ENCODE measurements at regions not wholly inside any gene's neighbourhood (a gene's known extent, or its start where the extent isn't known, plus 50 kb on each side); places are given as distances from the start of the nearest gene placed in this dataset.

DNA sequence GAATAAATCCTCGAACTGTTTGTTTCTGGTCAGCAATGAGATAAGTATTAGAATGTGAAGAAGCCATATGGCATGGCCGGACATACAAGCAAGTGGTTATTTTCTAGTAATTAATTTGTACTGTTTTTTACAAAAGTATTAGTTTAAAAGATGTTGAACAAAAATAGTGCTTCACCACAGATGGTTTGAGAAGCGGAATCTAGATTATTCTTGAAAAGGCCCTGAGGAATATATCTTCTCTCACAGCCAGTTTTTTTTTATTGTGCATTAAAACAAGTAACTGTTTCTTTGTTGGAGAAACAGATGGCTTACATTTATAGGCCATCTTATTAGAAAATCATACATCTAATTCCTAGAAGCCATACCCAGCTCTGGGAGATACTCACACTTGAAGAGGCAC lies 153.3 kb downstream of the TMEM26 start:
- Histone ChIP-seq H3K4me1 (ENCODE audit: insufficient read depth, low read length, poor library complexity, severe bottlenecking) (no peaks in the 10 kb centered on the region), H2AFZ (ENCODE audit: low read length) (no peak overlapping the region), H3K27ac (ENCODE audit: low read depth, low read length, poor library complexity, severe bottlenecking) (no peak overlapping the region), H3K9me2 (ENCODE audit: insufficient read depth, low read length) (no peaks in the 10 kb centered on the region), H3K4me2 (ENCODE audit: low read length) (no peak overlapping the region), H3K36me3 (ENCODE audit: insufficient read depth, low read length) (no peaks in the 10 kb centered on the region), H4K20me1 (ENCODE audit: insufficient read depth, low read length) (no peaks in the 10 kb centered on the region), H3K79me2 (ENCODE audit: insufficient read depth, low read depth, low read length) (no peaks in the 10 kb centered on the region), H3K4me3 (ENCODE audit: low read depth, low read length, poor library complexity, severe bottlenecking) (no peak overlapping the region), H3K9me3 (ENCODE audit: low read length) (no peaks in the 10 kb centered on the region)
- ChIA-PET CTCF (ENCODE audit: unreplicated experiment) (no interaction called here), POLR2A (no interaction called here)
- TF ChIP-seq, protein P1, sequence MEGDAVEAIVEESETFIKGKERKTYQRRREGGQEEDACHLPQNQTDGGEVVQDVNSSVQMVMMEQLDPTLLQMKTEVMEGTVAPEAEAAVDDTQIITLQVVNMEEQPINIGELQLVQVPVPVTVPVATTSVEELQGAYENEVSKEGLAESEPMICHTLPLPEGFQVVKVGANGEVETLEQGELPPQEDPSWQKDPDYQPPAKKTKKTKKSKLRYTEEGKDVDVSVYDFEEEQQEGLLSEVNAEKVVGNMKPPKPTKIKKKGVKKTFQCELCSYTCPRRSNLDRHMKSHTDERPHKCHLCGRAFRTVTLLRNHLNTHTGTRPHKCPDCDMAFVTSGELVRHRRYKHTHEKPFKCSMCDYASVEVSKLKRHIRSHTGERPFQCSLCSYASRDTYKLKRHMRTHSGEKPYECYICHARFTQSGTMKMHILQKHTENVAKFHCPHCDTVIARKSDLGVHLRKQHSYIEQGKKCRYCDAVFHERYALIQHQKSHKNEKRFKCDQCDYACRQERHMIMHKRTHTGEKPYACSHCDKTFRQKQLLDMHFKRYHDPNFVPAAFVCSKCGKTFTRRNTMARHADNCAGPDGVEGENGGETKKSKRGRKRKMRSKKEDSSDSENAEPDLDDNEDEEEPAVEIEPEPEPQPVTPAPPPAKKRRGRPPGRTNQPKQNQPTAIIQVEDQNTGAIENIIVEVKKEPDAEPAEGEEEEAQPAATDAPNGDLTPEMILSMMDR (conservative IDR thresholded peaks at IDR 0.05; ENCODE audit: low read length): no peak
- TF ChIP-seq EZH2phosphoT487 (IDR thresholded peaks at IDR 0.05; ENCODE audit: borderline replicate concordance, low read depth, low read length): no peak
- DNase-seq (ENCODE audit: low spot score): no peak
- BruUV-seq (replicated peaks): no TSS peak
- intact Hi-C loops (cut with micrococcal nuclease; ENCODE audit: unreplicated experiment): no loop called here

DNA sequence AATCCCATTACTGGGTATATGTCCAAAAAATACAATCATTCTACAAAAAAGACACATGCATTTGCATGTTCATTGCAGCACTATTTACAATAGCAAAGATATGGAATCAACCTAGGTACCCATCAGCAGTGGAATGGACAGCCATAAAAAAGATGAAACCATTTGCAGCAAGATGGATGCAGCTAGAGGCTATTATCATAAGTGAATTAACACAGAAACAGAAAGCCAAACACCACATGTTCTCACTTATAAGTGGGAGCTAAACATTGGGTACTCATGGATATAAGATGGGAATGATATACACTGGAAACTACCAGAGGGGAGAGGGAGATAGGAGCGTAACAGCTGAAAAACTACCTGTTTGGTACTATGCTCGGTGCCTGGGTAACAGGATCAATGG lies 154.0 kb downstream of the TMEM26 start:
- Histone ChIP-seq H3K4me1 (ENCODE audit: insufficient read depth, low read length, poor library complexity, severe bottlenecking) (no peaks in the 10 kb centered on the region), H3K27ac (ENCODE audit: low read depth, low read length, poor library complexity, severe bottlenecking) (no peak overlapping the region), H3K4me3 (ENCODE audit: low read depth, low read length, poor library complexity, severe bottlenecking) (no peak overlapping the region), H3K79me2 (ENCODE audit: insufficient read depth, low read depth, low read length) (no peaks in the 10 kb centered on the region), H3K9me3 (ENCODE audit: low read length) (no peaks in the 10 kb centered on the region), H3K4me2 (ENCODE audit: low read length) (no peak overlapping the region), H4K20me1 (ENCODE audit: insufficient read depth, low read length) (no peaks in the 10 kb centered on the region), H3K36me3 (ENCODE audit: insufficient read depth, low read length) (no peaks in the 10 kb centered on the region), H3K9me2 (ENCODE audit: insufficient read depth, low read length) (no peaks in the 10 kb centered on the region), H2AFZ (ENCODE audit: low read length) (no peak overlapping the region)
- DNase-seq (ENCODE audit: low spot score): no peak
- ChIA-PET POLR2A (interaction anchor here (0.5 kb wide), 1 partner anchor 10 kb away, joined by 3 read pairs; no protein-coding TSS in a partner anchor), CTCF (ENCODE audit: unreplicated experiment) (no interaction called here)
- BruUV-seq (replicated peaks): no TSS peak
- no peak for TF ChIP-seq EZH2phosphoT487 (IDR thresholded peaks at IDR 0.05; ENCODE audit: borderline replicate concordance, low read depth, low read length)
- TF ChIP-seq, protein P1 (conservative IDR thresholded peaks at IDR 0.05; ENCODE audit: low read length): no peak
- intact Hi-C loops (cut with micrococcal nuclease; ENCODE audit: unreplicated experiment): no loop called here

GRCh38 chr10:61298194-61298593 lies 155.0 kb downstream of the TMEM26 start:
- Histone ChIP-seq H3K36me3 (ENCODE audit: insufficient read depth, low read length) (no peaks in the 10 kb centered on the region), H3K4me3 (ENCODE audit: low read depth, low read length, poor library complexity, severe bottlenecking) (no peak overlapping the region), H3K4me1 (ENCODE audit: insufficient read depth, low read length, poor library complexity, severe bottlenecking) (no peaks in the 10 kb centered on the region), H4K20me1 (ENCODE audit: insufficient read depth, low read length) (no peaks in the 10 kb centered on the region), H3K79me2 (ENCODE audit: insufficient read depth, low read depth, low read length) (no peaks in the 10 kb centered on the region), H3K9me3 (ENCODE audit: low read length) (no peaks in the 10 kb centered on the region), H2AFZ (ENCODE audit: low read length) (no peak overlapping the region), H3K9me2 (ENCODE audit: insufficient read depth, low read length) (no peaks in the 10 kb centered on the region), H3K4me2 (ENCODE audit: low read length) (no peak overlapping the region), H3K27ac (ENCODE audit: low read depth, low read length, poor library complexity, severe bottlenecking) (no peak overlapping the region)
- BruUV-seq (replicated peaks): no TSS peak
- CTCF ChIA-PET (ENCODE audit: unreplicated experiment): no interaction called here
- intact Hi-C loops (cut with micrococcal nuclease; ENCODE audit: unreplicated experiment): no loop called here
- TF ChIP-seq, protein P1 (conservative IDR thresholded peaks at IDR 0.05; ENCODE audit: low read length): no peak
- TF ChIP-seq EZH2phosphoT487 (IDR thresholded peaks at IDR 0.05; ENCODE audit: borderline replicate concordance, low read depth, low read length): no peak
- no peak for DNase-seq (ENCODE audit: low spot score)
- POLR2A ChIA-PET: no interaction called here

All from OCI-LY7 (cell line).